VCaP (cell line): ENCODE measurements at regions not wholly inside any gene's neighbourhood (a gene's known extent, or its start where the extent isn't known, plus 50 kb on each side); places are given as distances from the start of the nearest gene placed in this dataset.

Experiments used
- H3K27ac ChIP-seq: fragments of 450-650 bp; 2 replicates; pipeline ENCODE4 v1.5.1; 2017
- TF ChIP-seq, protein P1 (sequence below): fragments of 450-650 bp; conservative IDR thresholded peaks from 2 replicates; pipeline ENCODE4 v1.5.1; 2017; ENCODE audit warnings: mild to moderate bottlenecking, moderate library complexity

DNA sequence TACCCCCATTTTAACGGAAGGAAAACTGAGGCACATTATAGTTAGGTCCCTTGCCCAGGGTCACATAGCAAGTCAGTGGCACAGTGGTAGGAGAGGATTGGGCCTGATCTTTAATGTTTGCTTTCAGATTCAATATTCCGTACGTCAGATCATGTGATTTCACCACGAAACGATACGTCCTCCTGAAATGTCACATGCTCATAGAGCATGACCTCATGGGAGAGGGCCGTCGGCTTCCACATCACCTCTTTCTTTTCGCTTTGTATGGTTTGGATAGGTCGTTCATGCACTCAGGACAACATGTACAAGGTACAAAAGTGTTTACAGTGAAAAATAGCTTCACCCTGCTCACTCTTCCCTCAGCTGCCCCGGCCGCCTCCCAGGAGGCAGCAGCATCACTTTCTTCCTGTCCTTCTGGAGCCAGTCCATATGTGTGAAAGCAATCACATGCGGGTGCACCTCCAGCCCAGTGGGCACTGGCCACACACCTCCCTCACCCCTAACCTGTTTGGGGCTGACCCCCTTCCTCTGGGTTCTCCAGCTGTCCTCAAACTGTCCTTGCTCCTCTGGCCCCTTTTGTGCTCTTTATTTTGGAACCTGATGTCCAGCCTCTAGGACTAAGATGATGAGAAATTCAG, 199.9 kb downstream of the FOXL1 start:
- TF ChIP-seq, protein P1, sequence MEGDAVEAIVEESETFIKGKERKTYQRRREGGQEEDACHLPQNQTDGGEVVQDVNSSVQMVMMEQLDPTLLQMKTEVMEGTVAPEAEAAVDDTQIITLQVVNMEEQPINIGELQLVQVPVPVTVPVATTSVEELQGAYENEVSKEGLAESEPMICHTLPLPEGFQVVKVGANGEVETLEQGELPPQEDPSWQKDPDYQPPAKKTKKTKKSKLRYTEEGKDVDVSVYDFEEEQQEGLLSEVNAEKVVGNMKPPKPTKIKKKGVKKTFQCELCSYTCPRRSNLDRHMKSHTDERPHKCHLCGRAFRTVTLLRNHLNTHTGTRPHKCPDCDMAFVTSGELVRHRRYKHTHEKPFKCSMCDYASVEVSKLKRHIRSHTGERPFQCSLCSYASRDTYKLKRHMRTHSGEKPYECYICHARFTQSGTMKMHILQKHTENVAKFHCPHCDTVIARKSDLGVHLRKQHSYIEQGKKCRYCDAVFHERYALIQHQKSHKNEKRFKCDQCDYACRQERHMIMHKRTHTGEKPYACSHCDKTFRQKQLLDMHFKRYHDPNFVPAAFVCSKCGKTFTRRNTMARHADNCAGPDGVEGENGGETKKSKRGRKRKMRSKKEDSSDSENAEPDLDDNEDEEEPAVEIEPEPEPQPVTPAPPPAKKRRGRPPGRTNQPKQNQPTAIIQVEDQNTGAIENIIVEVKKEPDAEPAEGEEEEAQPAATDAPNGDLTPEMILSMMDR, result no peak
- H3K27ac ChIP-seq, result no peak overlapping the region

DNA sequence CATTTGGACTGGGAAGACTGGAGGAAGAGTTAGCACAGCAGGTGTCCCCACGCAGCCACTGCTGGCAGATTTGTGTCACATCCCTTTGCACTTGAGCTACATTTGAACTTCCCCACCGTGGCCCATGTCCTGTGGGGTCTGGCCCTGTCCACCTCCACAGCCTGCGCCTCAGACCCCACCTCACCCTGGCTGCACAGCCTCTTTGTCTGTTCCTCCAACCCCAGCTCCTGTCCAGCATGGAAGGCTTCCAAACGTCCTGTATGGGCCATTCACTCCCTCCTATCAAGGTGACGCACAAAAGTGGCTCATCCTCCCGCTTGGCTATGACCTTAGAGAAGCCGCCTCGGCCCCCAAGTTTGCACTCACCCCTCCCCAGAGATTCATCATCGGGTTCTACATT, 200.6 kb downstream of the FOXL1 start:
- no peak overlapping the region for H3K27ac ChIP-seq
- TF ChIP-seq, protein P1, result no peak

DNA sequence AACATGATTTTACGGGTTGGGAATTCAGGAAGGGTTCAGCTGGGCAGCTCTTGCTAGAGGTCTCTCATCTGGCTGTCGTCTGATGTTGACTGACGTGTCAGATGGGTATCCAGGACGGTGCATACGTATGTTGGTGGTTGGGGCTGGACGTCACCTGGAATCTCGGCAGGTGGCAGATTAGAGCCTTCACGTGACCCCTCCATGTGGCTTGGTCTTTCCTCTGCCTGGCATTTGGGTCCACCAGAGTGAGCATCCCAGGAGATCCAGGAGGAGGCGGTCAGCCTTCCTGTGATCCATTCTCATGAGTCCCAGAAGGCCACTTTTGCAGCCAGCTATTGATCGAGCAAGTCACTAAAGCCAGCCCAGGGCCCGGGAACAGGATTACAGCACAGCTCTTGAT, 202.7 kb downstream of the FOXL1 start:
- TF ChIP-seq, protein P1, result no peak
- H3K27ac ChIP-seq, result no peak overlapping the region

- TF ChIP-seq, protein P1, result no peak
- no peak overlapping the region for H3K27ac ChIP-seq
Measured at GRCh38 chr16:86783636-86784626, 205.6 kb downstream of the FOXL1 start.

GRCh38 chr16:86786338-86786737, 208.0 kb downstream of the FOXL1 start:
- H3K27ac ChIP-seq, result no peak overlapping the region
- TF ChIP-seq, protein P1, result no peak

DNA sequence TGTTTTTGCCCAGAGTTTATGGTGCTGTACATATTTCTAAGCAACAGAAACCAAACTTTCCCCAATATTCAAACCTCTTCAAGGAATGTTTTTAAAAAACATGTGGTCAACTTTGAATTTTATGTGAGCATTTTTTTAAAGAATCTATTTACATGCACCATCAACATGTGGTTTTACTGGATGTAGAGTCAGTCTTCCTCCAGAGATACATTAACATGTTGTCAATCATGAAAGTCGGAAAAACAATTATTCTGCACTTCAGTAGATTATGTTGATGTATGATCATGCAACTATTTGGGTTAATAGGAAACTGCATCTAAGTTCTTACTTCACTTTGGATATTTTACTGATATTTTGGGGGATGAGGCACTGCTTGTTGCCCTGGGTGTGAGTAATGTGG, 208.6 kb downstream of the FOXL1 start:
- no peak overlapping the region for H3K27ac ChIP-seq
- TF ChIP-seq, protein P1, result no peak

DNA sequence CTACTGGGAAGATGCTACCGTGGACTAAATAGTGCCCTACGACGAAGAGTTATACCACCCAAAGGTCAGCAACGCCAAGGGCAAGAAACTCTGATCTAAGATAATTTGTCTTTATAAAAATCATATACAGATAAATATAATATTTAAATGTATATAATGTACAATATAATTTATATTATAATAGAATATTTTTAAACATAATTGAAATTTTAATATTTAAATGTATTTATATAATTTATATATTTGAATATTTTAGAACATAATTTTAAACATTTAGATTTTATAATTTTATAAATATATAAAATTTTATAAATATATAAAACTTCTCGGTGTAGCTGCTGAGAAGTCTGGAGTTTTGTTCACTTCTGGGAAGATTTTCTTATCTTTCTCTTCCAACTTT, 209.2 kb downstream of the FOXL1 start:
- H3K27ac ChIP-seq, result no peak overlapping the region
- TF ChIP-seq, protein P1, result no peak
